Mesenchymal stem cell (in vitro differentiated cells and primary cell): ENCODE measurements at regions not wholly inside any gene's neighbourhood (a gene's known extent, or its start where the extent isn't known, plus 50 kb on each side); places are given as distances from the start of the nearest gene placed in this dataset.

Source experiments
- DNase-seq: peaks from one replicate; pipeline ENCODE4 v3.0.0-alpha.2; 2013
- H2AFZ ChIP-seq: one replicate; pipeline ENCODE4 v1.6.1; 2013; ENCODE audit warnings: low read depth, mild to moderate bottlenecking, control low read depth, inconsistent platforms, low read length, moderate library complexity
- H2AK5ac ChIP-seq: 2 replicates; pipeline ENCODE4 v1.6.1; 2013; ENCODE audit warnings: low read length, moderate library complexity, mild to moderate bottlenecking, inconsistent platforms; ENCODE audit not compliant: severe bottlenecking
- H2BK120ac ChIP-seq: one replicate; pipeline ENCODE4 v1.6.1; 2013; ENCODE audit warnings: low read depth, mild to moderate bottlenecking, inconsistent platforms, low read length, moderate library complexity
- H2BK12ac ChIP-seq, 2 experiments: one replicate each; pipeline ENCODE4 v1.6.1; 2013; ENCODE audit warnings: inconsistent platforms in 2 of 2, low read length in 2 of 2, mild to moderate bottlenecking in 2 of 2, moderate library complexity in 2 of 2, control low read depth in 1 of 2
- H2BK15ac ChIP-seq: one replicate; pipeline ENCODE4 v1.6.1; 2013; ENCODE audit warnings: mild to moderate bottlenecking, low read depth, inconsistent platforms; ENCODE audit not compliant: poor library complexity, severe bottlenecking
- H2BK5ac ChIP-seq: 2 replicates; pipeline ENCODE4 v1.6.1; 2013; ENCODE audit warnings: low read depth, mild to moderate bottlenecking, low read length, control low read depth, inconsistent platforms; ENCODE audit not compliant: poor library complexity, severe bottlenecking
- H3K14ac ChIP-seq, 2 experiments: one replicate each; pipeline ENCODE4 v1.6.1; 2013; ENCODE audit warnings: inconsistent platforms in 2 of 2, low read length in 2 of 2, control low read depth in 1 of 2, mild to moderate bottlenecking in 1 of 2, moderate library complexity in 1 of 2
- H3K18ac ChIP-seq, 2 experiments: one replicate each; pipeline ENCODE4 v1.6.1; 2013; ENCODE audit warnings: inconsistent platforms in 2 of 2, low read length in 2 of 2, control low read depth in 1 of 2, low read depth in 1 of 2, mild to moderate bottlenecking in 1 of 2
- H3K23ac ChIP-seq, 2 experiments: one replicate each; pipeline ENCODE4 v1.6.1; 2013; ENCODE audit warnings: inconsistent platforms in 2 of 2, low read length in 2 of 2, mild to moderate bottlenecking in 2 of 2, moderate library complexity in 2 of 2, control low read depth in 1 of 2
- H3K27ac ChIP-seq: 2 replicates; pipeline ENCODE4 v1.5.1; 2013; ENCODE audit warnings: mild to moderate bottlenecking, moderate library complexity, low read length, control low read depth, inconsistent platforms; ENCODE audit not compliant: poor library complexity, severe bottlenecking
- H3K27me3 ChIP-seq, 2 experiments: 2 replicates each; pipeline versions ENCODE4 v1.6.1 to v1.7.0; 2013; ENCODE audit warnings: low read length in 2 of 2, mild to moderate bottlenecking in 2 of 2, moderate library complexity in 2 of 2, control low read depth in 1 of 2, inconsistent platforms in 1 of 2; ENCODE audit not compliant: control insufficient read depth in 1 of 2, insufficient read depth in 1 of 2
- H3K36me3 ChIP-seq, 2 experiments: 2 replicates each; pipeline versions ENCODE4 v1.6.1 to v1.7.0; 2013; ENCODE audit warnings: low read length in 2 of 2, control low read depth in 1 of 2, inconsistent platforms in 1 of 2, low read depth in 1 of 2, mild to moderate bottlenecking in 1 of 2; ENCODE audit not compliant: insufficient read depth in 2 of 2, control insufficient read depth in 1 of 2
- H3K4ac ChIP-seq, 2 experiments: one replicate each; pipeline ENCODE4 v1.6.1; 2013; ENCODE audit warnings: inconsistent platforms in 2 of 2, low read length in 2 of 2, mild to moderate bottlenecking in 2 of 2, moderate library complexity in 2 of 2, control low read depth in 1 of 2, low read depth in 1 of 2
- H3K4me1 ChIP-seq: 2 replicates; pipeline ENCODE4 v1.6.1; 2013; ENCODE audit warnings: low read depth, low read length, control low read depth; ENCODE audit not compliant: control insufficient read depth, insufficient read depth
- H3K4me2 ChIP-seq: 2 replicates; pipeline ENCODE4 v1.6.1; 2013; ENCODE audit warnings: low read length, mild to moderate bottlenecking, inconsistent platforms; ENCODE audit not compliant: poor library complexity, severe bottlenecking
- H3K4me3 ChIP-seq, 2 experiments: 2 replicates each; pipeline versions ENCODE4 v1.5.1 to v1.7.0; 2013; ENCODE audit warnings: low read length in 2 of 2, mild to moderate bottlenecking in 2 of 2, control low read depth in 1 of 2, low read depth in 1 of 2; ENCODE audit not compliant: insufficient read depth in 1 of 2
- H3K79me1 ChIP-seq: replicated peaks from 2 replicates; pipeline ENCODE4 v1.6.1; 2013; ENCODE audit warnings: mild to moderate bottlenecking, control low read depth, low read length, inconsistent platforms; ENCODE audit not compliant: poor library complexity, severe bottlenecking
- H3K9ac ChIP-seq: 2 replicates; pipeline ENCODE4 v1.7.0; 2013; ENCODE audit warnings: mild to moderate bottlenecking, low read length, moderate library complexity
- H3K9me3 ChIP-seq: 2 replicates; pipeline ENCODE4 v1.7.0; 2013; ENCODE audit warnings: mild to moderate bottlenecking, low read length; ENCODE audit not compliant: control insufficient read depth
- H4K8ac ChIP-seq: one replicate; pipeline ENCODE4 v1.6.1; 2013; ENCODE audit warnings: inconsistent platforms, mild to moderate bottlenecking, low read length, moderate library complexity
- H4K91ac ChIP-seq: one replicate; pipeline ENCODE4 v1.6.1; 2013; ENCODE audit warnings: mild to moderate bottlenecking, low read length, inconsistent platforms
- WGBS: methylation state at CpG from one replicate; pipeline ENCODE4 v1.1.7; 2013; ENCODE audit warnings: mixed read lengths; 5-methylcytosine and 5-hydroxymethylcytosine counted together

- Histone ChIP-seq H3K9ac (no peak overlapping the region), H3K79me1 (no peaks in the 10 kb centered on the region), H3K4ac (no peak overlapping the region), H2BK5ac (no peak overlapping the region), H3K4me3 (no peak overlapping the region), H3K27ac (no peak overlapping the region), H3K4me1 (peaks cover 2% of the 10 kb centered on the region), H3K14ac (no peak overlapping the region), H4K91ac (no peak overlapping the region), H3K23ac (no peak overlapping the region), H2AFZ (no peak overlapping the region), H3K36me3 (no peaks in the 10 kb centered on the region), H2BK120ac (no peak overlapping the region), H2BK12ac (no peak overlapping the region), H3K4me2 (no peak overlapping the region), H3K9me3 (peaks cover 3% of the 10 kb centered on the region), H3K18ac (no peak overlapping the region), H2AK5ac (no peak overlapping the region), H3K27me3 (no peaks in the 10 kb centered on the region), H4K8ac (no peak overlapping the region), H2BK15ac (no peak overlapping the region)
- DNase-seq: no peak
- WGBS: 95% methylated on average over 14 of the region's 14 CpGs
Observed at GRCh38 chr2:5842326-5842725, 150.1 kb downstream of the SOX11 start.

- no peak overlapping the region for H3K4ac ChIP-seq
- DNase-seq: no peak
- H4K8ac ChIP-seq: no peak overlapping the region
- H2AFZ ChIP-seq: no peak overlapping the region
- H2BK5ac ChIP-seq: no peak overlapping the region
- H3K4me1 ChIP-seq: peaks cover 2% of the 10 kb centered on the region
- H3K23ac ChIP-seq: no peak overlapping the region
- H3K4me2 ChIP-seq: no peak overlapping the region
- no peak overlapping the region for H3K4me3 ChIP-seq
- no peak overlapping the region for H2BK12ac ChIP-seq
- no peak overlapping the region for H2BK120ac ChIP-seq
- no peak overlapping the region for H4K91ac ChIP-seq
- H3K9me3 ChIP-seq: peaks cover 3% of the 10 kb centered on the region
- H3K14ac ChIP-seq: no peak overlapping the region
- H3K9ac ChIP-seq: no peak overlapping the region
- H3K79me1 ChIP-seq: no peaks in the 10 kb centered on the region
- H3K36me3 ChIP-seq: no peaks in the 10 kb centered on the region
- H3K18ac ChIP-seq: no peak overlapping the region
- H3K27me3 ChIP-seq: no peaks in the 10 kb centered on the region
- no peak overlapping the region for H2AK5ac ChIP-seq
- no peak overlapping the region for H3K27ac ChIP-seq
- 66% methylated on average over 6 of the region's 6 CpGs for WGBS
- no peak overlapping the region for H2BK15ac ChIP-seq
Observed at GRCh38 chr2:5845798-5846330, 153.7 kb downstream of the SOX11 start.

GRCh38 chr2:5846881-5847280 lies 154.7 kb downstream of the SOX11 start:
- peaks cover 3% of the 10 kb centered on the region for H3K9me3 ChIP-seq
- H2BK120ac ChIP-seq: no peak overlapping the region
- DNase-seq: peak; percentile 17
- H4K91ac ChIP-seq: no peak overlapping the region
- no peak overlapping the region for H2AFZ ChIP-seq
- no peaks in the 10 kb centered on the region for H3K27me3 ChIP-seq
- no peak overlapping the region for H3K14ac ChIP-seq
- H3K27ac ChIP-seq: no peak overlapping the region
- peaks cover 2% of the 10 kb centered on the region for H3K4me1 ChIP-seq
- H3K18ac ChIP-seq: no peak overlapping the region
- no peak overlapping the region for H2BK12ac ChIP-seq
- no peak overlapping the region for H3K4me3 ChIP-seq
- H2BK15ac ChIP-seq: no peak overlapping the region
- H3K4me2 ChIP-seq: no peak overlapping the region
- no peak overlapping the region for H3K4ac ChIP-seq
- no peak overlapping the region for H3K23ac ChIP-seq
- no peak overlapping the region for H3K9ac ChIP-seq
- H3K36me3 ChIP-seq: no peaks in the 10 kb centered on the region
- H2AK5ac ChIP-seq: no peak overlapping the region
- H3K79me1 ChIP-seq: no peaks in the 10 kb centered on the region
- WGBS: 69% methylated on average over 7 of the region's 7 CpGs
- H2BK5ac ChIP-seq: no peak overlapping the region
- H4K8ac ChIP-seq: no peak overlapping the region

GRCh38 chr2:5849562-5849961 lies 157.4 kb downstream of the SOX11 start:
- no peak overlapping the region for H3K18ac ChIP-seq
- H3K36me3 ChIP-seq: no peaks in the 10 kb centered on the region
- H2AK5ac ChIP-seq: no peak overlapping the region
- no peak overlapping the region for H2BK120ac ChIP-seq
- WGBS: 78% methylated on average over 3 of the region's 3 CpGs
- H3K14ac ChIP-seq: no peak overlapping the region
- no peak overlapping the region for H4K91ac ChIP-seq
- H2BK12ac ChIP-seq: no peak overlapping the region
- H3K79me1 ChIP-seq: no peaks in the 10 kb centered on the region
- no peak overlapping the region for H3K4me2 ChIP-seq
- no peak for DNase-seq
- H2AFZ ChIP-seq: no peak overlapping the region
- no peak overlapping the region for H3K9ac ChIP-seq
- no peak overlapping the region for H3K27ac ChIP-seq
- H3K4me1 ChIP-seq: peaks cover 2% of the 10 kb centered on the region
- no peak overlapping the region for H3K4ac ChIP-seq
- no peak overlapping the region for H3K23ac ChIP-seq
- H3K27me3 ChIP-seq: no peaks in the 10 kb centered on the region
- H2BK5ac ChIP-seq: no peak overlapping the region
- H4K8ac ChIP-seq: no peak overlapping the region
- H3K9me3 ChIP-seq: peaks cover 3% of the 10 kb centered on the region
- H3K4me3 ChIP-seq: no peak overlapping the region
- H2BK15ac ChIP-seq: no peak overlapping the region
